SKM-1 (cell line): ENCODE measurements at regions not wholly inside any gene's neighbourhood (a gene's known extent, or its start where the extent isn't known, plus 50 kb on each side); places are given as distances from the start of the nearest gene placed in this dataset.
"Not testable (repeated sequence)": the region's sequence is repeated elsewhere in the genome, so short reads cannot be mapped to it uniquely, and the experiment has no call there.

Source experiments
- DNase-seq: peaks from one replicate; lab custom pipeline; 2025; ENCODE audit not compliant: unreplicated experiment; lab: John Stamatoyannopoulos, UW

- not testable (repeated sequence) for DNase-seq
Observed at GRCh38 chrX:84856791-84857190, 146.9 kb upstream of the APOOL start.

GRCh38 chrX:84858771-84859170 is 144.9 kb upstream of the APOOL start:
- not testable (repeated sequence) for DNase-seq

GRCh38 chrX:84865113-84865512 is 138.6 kb upstream of the APOOL start:
- DNase-seq = no peak

GRCh38 chrX:84870281-84870680 is 133.4 kb upstream of the APOOL start:
- not testable (repeated sequence) for DNase-seq

GRCh38 chrX:84872160-84872771 is 131.4 kb upstream of the APOOL start:
- DNase-seq = not testable (repeated sequence)

- DNase-seq = no peak
Observed at GRCh38 chrX:84873176-84873575, 130.5 kb upstream of the APOOL start.

- no peak for DNase-seq
Observed at GRCh38 chrX:84876876-84877275, 126.8 kb upstream of the APOOL start.

- no peak for DNase-seq
Observed at GRCh38 chrX:84893897-84894296, 109.8 kb upstream of the APOOL start.

- DNase-seq = no peak
Observed at GRCh38 chrX:84907324-84907968, 96.2 kb upstream of the APOOL start.

- DNase-seq = no peak
Observed at GRCh38 chrX:84909151-84909550, 94.5 kb upstream of the APOOL start.

GRCh38 chrX:84924624-84925023 is 79.1 kb upstream of the APOOL start:
- no peak for DNase-seq

- no peak for DNase-seq
Observed at GRCh38 chrX:84932814-84933213, 70.9 kb upstream of the APOOL start.

- DNase-seq = no peak
Observed at GRCh38 chrX:84933956-84934556, 69.6 kb upstream of the APOOL start.
